GM23248 (cell line): ENCODE measurements at regions not wholly inside any gene's neighbourhood (a gene's known extent, or its start where the extent isn't known, plus 50 kb on each side); places are given as distances from the start of the nearest gene placed in this dataset.

Source experiments
- DNase-seq: peaks from one replicate; pipeline ENCODE4 v3.0.0-alpha.2; 2015
- H2AFZ ChIP-seq: fragments of 200-600 bp; sonication (generic); 2 replicates; pipeline ENCODE4 v1.6.1; 2016; ENCODE audit warnings: antibody characterized with exemption
- H3F3A ChIP-seq: fragments of 200-600 bp; sonication (generic); 2 replicates; pipeline ENCODE4 v1.6.1; 2016; ENCODE audit warnings: mild to moderate bottlenecking, antibody characterized with exemption, mixed run types; ENCODE audit not compliant: insufficient read depth
- H3K27ac ChIP-seq: fragments of 200-600 bp; sonication (generic); 2 replicates; pipeline ENCODE4 v1.5.1; 2016; ENCODE audit warnings: mild to moderate bottlenecking
- H3K27me3 ChIP-seq: fragments of 200-600 bp; sonication (generic); replicated peaks from 2 replicates; pipeline ENCODE4 v1.6.1; 2016; ENCODE audit warnings: mild to moderate bottlenecking; ENCODE audit not compliant: insufficient read depth
- H3K36me3 ChIP-seq: fragments of 200-600 bp; sonication (generic); 2 replicates; pipeline ENCODE4 v1.6.1; 2016; ENCODE audit warnings: low read depth, mild to moderate bottlenecking
- H3K4me1 ChIP-seq: fragments of 200-600 bp; sonication (generic); 2 replicates; pipeline ENCODE4 v1.6.1; 2016; ENCODE audit warnings: mild to moderate bottlenecking; ENCODE audit not compliant: insufficient read depth
- H3K4me2 ChIP-seq: fragments of 200-600 bp; sonication (generic); one replicate; pipeline ENCODE4 v1.6.1; 2016; ENCODE audit warnings: mild to moderate bottlenecking; ENCODE audit not compliant: unreplicated experiment
- H3K4me3 ChIP-seq: fragments of 200-600 bp; sonication (generic); 2 replicates; pipeline ENCODE4 v1.5.1; 2016; ENCODE audit warnings: mild to moderate bottlenecking
- H3K79me2 ChIP-seq: fragments of 200-600 bp; sonication (generic); 2 replicates; pipeline ENCODE4 v1.6.1; 2016; ENCODE audit warnings: mild to moderate bottlenecking; ENCODE audit not compliant: insufficient read depth
- H3K9ac ChIP-seq: fragments of 200-600 bp; sonication (generic); 2 replicates; pipeline ENCODE4 v1.6.1; 2016; ENCODE audit warnings: mild to moderate bottlenecking
- H3K9me2 ChIP-seq: fragments of 200-600 bp; sonication (generic); 2 replicates; pipeline ENCODE4 v1.6.1; 2016; ENCODE audit warnings: mixed run types, mild to moderate bottlenecking, moderate library complexity; ENCODE audit not compliant: insufficient read depth
- H3K9me3 ChIP-seq: fragments of 200-600 bp; sonication (generic); one replicate; pipeline ENCODE4 v1.6.1; 2017; ENCODE audit warnings: low read depth
- H4K20me1 ChIP-seq: fragments of 200-600 bp; sonication (generic); 2 replicates; pipeline ENCODE4 v1.6.0; 2016; ENCODE audit not compliant: insufficient read depth
- EZH2 ChIP-seq: fragments of 200-600 bp; sonication (generic); IDR thresholded peaks from 2 replicates; pipeline ENCODE4 v1.6.1; 2018; ENCODE audit warnings: antibody characterized with exemption, mild to moderate bottlenecking; ENCODE audit not compliant: insufficient read depth, poor library complexity, severe bottlenecking
- EZH2phosphoT487 ChIP-seq: fragments of 200-600 bp; sonication (generic); IDR thresholded peaks from 2 replicates; pipeline ENCODE4 v1.6.1; 2018; ENCODE audit warnings: antibody characterized with exemption, moderate library complexity, mild to moderate bottlenecking, low read depth; ENCODE audit not compliant: insufficient read depth
- WGBS, 2 experiments: methylation state at CpG; one replicate each; pipeline ENCODE4 v1.1.6; 2015 to 2017; ENCODE audit warnings: low lambda C conversion rate in 2 of 2, low coverage in 1 of 2; ENCODE audit errors: missing lambda C conversion rate in 2 of 2; 5-methylcytosine and 5-hydroxymethylcytosine counted together
- in situ Hi-C: fragments of 300-500 bp; cut with MboI; formaldehyde crosslinking; loops from 2 replicates; pipeline ENCODE4 v1.15.0; 2020

GRCh38 chr4:10381146-10381545 is 76.1 kb downstream of the ZNF518B start:
- H3F3A ChIP-seq: no peaks in the 10 kb centered on the region
- H3K9ac ChIP-seq: no peak overlapping the region
- H2AFZ ChIP-seq: no peak overlapping the region
- no peaks in the 10 kb centered on the region for H4K20me1 ChIP-seq
- H3K4me2 ChIP-seq: no peak overlapping the region
- no peaks in the 10 kb centered on the region for H3K79me2 ChIP-seq
- no peak overlapping the region for H3K4me3 ChIP-seq
- H3K27me3 ChIP-seq: 0 out of 2 replicates have a peak, but pooled peaks cover 2% of the 10 kb centered on the region
- H3K4me1 ChIP-seq: no peaks in the 10 kb centered on the region
- in situ Hi-C loops: no loop called here
- H3K27ac ChIP-seq: no peak overlapping the region
- WGBS, 2 experiments: 39 to 44% methylated on average over 4 of the region's 4 CpGs
- TF ChIP-seq EZH2phosphoT487 (no peak), EZH2 (no peak)
- no peak for DNase-seq
- no peaks in the 10 kb centered on the region for H3K9me3 ChIP-seq
- H3K36me3 ChIP-seq: no peaks in the 10 kb centered on the region
- H3K9me2 ChIP-seq: no peaks in the 10 kb centered on the region

DNA sequence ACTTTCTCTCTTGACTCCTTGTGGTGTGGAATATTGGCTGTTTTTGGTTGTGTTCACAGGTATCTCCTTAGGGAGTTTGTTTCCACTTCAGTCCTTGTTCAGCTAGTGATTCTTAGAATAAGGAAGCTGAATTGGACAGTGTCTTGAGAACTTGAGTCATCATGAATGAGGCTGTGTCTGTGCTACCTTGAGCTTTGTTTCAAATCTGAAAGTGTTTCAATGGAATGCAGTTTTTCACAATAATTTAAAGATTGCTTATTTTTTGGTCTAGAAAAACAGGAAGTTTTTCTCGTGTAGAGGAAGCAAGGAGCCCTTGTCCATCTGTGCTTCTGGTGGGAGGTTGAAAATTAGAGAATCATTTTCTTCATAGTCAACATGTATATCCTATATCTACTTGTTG is 76.5 kb downstream of the ZNF518B start:
- no peak overlapping the region for H3K27ac ChIP-seq
- no peaks in the 10 kb centered on the region for H3K36me3 ChIP-seq
- H3F3A ChIP-seq: no peaks in the 10 kb centered on the region
- H3K9me3 ChIP-seq: no peaks in the 10 kb centered on the region
- H2AFZ ChIP-seq: no peak overlapping the region
- 6 to 13% methylated on average over 1 of the region's 1 CpG for WGBS, 2 experiments
- DNase-seq: no peak
- no peaks in the 10 kb centered on the region for H3K79me2 ChIP-seq
- H3K4me2 ChIP-seq: no peak overlapping the region
- TF ChIP-seq EZH2 (no peak), EZH2phosphoT487 (no peak)
- H3K9me2 ChIP-seq: no peaks in the 10 kb centered on the region
- H3K4me3 ChIP-seq: no peak overlapping the region
- 0 out of 2 replicates have a peak, but pooled peaks cover 2% of the 10 kb centered on the region for H3K27me3 ChIP-seq
- no peak overlapping the region for H3K9ac ChIP-seq
- no peaks in the 10 kb centered on the region for H3K4me1 ChIP-seq
- in situ Hi-C loops: no loop called here
- no peaks in the 10 kb centered on the region for H4K20me1 ChIP-seq

DNA sequence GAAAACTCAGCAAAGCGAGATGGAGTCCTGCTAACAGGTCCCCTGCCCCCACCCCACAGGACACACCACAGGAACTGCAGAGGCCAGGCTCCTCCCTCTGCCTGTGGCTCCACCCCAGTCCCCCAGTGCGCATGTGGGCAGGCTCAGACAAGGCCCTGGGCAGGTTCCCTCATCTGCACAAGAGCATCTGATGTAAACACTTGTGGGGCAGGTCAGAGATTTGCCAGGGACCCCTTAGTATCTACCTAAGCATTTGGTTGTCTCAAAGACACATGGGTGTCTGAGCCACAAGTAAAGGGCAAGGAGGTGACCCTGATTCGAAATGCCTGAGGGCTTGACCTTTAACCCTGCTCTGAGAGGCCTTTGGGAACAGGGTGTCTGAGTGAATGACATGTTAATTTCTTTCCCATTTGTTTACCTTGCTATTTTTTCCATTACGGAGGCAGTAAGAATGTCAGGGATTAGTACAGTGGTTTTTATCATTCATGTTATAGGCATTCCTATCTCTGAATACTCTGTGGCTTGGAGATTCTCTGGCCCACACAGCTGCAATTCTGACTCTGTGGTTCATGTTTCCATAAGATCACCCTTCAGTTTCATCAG is 85.3 kb downstream of the ZNF518B start:
- peak; percentile 39 for DNase-seq
- Histone ChIP-seq H4K20me1 (no peaks in the 10 kb centered on the region), H3K36me3 (no peaks in the 10 kb centered on the region), H3K9me3 (no peaks in the 10 kb centered on the region), H3K27ac (no peak overlapping the region), H3K4me2 (no peak overlapping the region), H3K4me1 (no peaks in the 10 kb centered on the region), H3K4me3 (no peak overlapping the region), H3K9ac (no peak overlapping the region), H3K27me3 (no peaks in the 10 kb centered on the region), H2AFZ (no peak overlapping the region), H3F3A (no peaks in the 10 kb centered on the region), H3K79me2 (no peaks in the 10 kb centered on the region), H3K9me2 (no peaks in the 10 kb centered on the region)
- TF ChIP-seq EZH2phosphoT487 (no peak), EZH2 (no peak)
- WGBS, 2 experiments: 45 to 60% methylated on average over 4 of the region's 4 CpGs
- in situ Hi-C loops: no loop called here

- no peaks in the 10 kb centered on the region for H3K79me2 ChIP-seq
- no peak for TF ChIP-seq EZH2
- no peak for TF ChIP-seq EZH2phosphoT487
- H4K20me1 ChIP-seq: no peaks in the 10 kb centered on the region
- H2AFZ ChIP-seq: no peak overlapping the region
- no peaks in the 10 kb centered on the region for H3K9me2 ChIP-seq
- no peak overlapping the region for H3K9ac ChIP-seq
- H3K27ac ChIP-seq: no peak overlapping the region
- H3K4me2 ChIP-seq: no peak overlapping the region
- DNase-seq: no peak
- in situ Hi-C loops: no loop called here
- no peaks in the 10 kb centered on the region for H3K36me3 ChIP-seq
- no peak overlapping the region for H3K4me3 ChIP-seq
- H3K4me1 ChIP-seq: no peaks in the 10 kb centered on the region
- no peaks in the 10 kb centered on the region for H3K27me3 ChIP-seq
- no peaks in the 10 kb centered on the region for H3F3A ChIP-seq
- 43 to 45% methylated on average over 5 of the region's 5 CpGs for WGBS, 2 experiments
- no peaks in the 10 kb centered on the region for H3K9me3 ChIP-seq
Measured at GRCh38 chr4:10371121-10371520, 86.1 kb downstream of the ZNF518B start.

GRCh38 chr4:10369517-10369916 is 87.7 kb downstream of the ZNF518B start:
- no peak for DNase-seq
- Histone ChIP-seq H3K4me1 (no peaks in the 10 kb centered on the region), H3K27me3 (no peaks in the 10 kb centered on the region), H3F3A (no peaks in the 10 kb centered on the region), H2AFZ (no peak overlapping the region), H3K79me2 (no peaks in the 10 kb centered on the region), H4K20me1 (no peaks in the 10 kb centered on the region), H3K9me2 (no peaks in the 10 kb centered on the region), H3K36me3 (no peaks in the 10 kb centered on the region), H3K9me3 (no peaks in the 10 kb centered on the region), H3K4me3 (no peak overlapping the region), H3K9ac (no peak overlapping the region), H3K27ac (no peak overlapping the region), H3K4me2 (no peak overlapping the region)
- WGBS, 2 experiments: 70 to 73% methylated on average over 2 of the region's 2 CpGs
- in situ Hi-C loops: no loop called here
- TF ChIP-seq EZH2phosphoT487 (no peak), EZH2 (no peak)
